SH-SY5Y (cell line): ENCODE measurements at regions not wholly inside any gene's neighbourhood (a gene's known extent, or its start where the extent isn't known, plus 50 kb on each side); places are given as distances from the start of the nearest gene placed in this dataset.

Experiments
- GATA2 ChIP-seq: IDR thresholded peaks from 2 replicates; pipeline ENCODE4 v1.6.1; 2011; ENCODE audit warnings: mild to moderate bottlenecking, low read depth, low read length
- GATA3 ChIP-seq: IDR thresholded peaks from 2 replicates; pipeline ENCODE4 v1.6.1; 2011; ENCODE audit warnings: low read depth, mild to moderate bottlenecking, low read length, moderate library complexity

DNA sequence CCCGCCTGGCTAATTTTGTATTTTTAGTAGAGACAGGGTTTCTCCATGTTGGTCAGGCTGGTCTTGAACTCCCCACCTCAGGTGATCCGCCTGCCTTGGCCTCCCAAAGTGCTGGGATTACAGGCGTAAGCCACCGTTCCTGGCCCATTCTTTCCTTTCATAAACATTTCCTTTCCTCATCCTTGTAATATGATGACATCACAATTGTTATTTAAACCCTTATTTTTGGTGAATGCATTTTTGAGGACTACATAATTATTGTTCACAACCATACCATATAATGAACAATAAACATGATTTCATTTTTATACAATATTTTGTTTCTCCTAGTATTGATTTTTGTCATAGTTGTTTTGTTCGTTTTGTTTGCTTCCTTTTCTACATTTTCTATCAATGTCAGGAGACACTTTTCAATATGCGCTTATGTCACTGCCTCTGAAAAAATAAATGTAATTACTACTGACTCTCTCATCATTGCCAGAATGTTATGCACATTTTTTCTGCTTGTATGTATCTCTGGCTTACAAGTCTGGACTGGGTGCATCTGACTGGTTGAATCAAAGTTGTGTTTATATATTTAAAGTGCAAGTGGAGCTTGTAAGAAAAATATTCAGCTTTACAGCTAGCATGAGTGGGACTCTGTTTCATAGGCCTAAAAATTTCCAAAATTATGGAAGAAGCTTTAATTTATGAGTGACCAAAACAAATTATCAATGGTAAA lies 2286.3 kb upstream of the RAG2 start:
- TF ChIP-seq GATA3 = no peak
- TF ChIP-seq GATA2 = no peak
